ENCODE measurements at regions not wholly inside any gene's neighbourhood (a gene's known extent, or its start where the extent isn't known, plus 50 kb on each side); places are given as distances from the start of the nearest gene placed in this dataset.
"Not testable (repeated sequence)": the region's sequence is repeated elsewhere in the genome, so short reads cannot be mapped to it uniquely, and the experiment has no call there.

- DNase-seq = no peak
Measured at GRCh38 chr3:177688152-177688551, 490.9 kb upstream of the TBL1XR1 start.

DNA sequence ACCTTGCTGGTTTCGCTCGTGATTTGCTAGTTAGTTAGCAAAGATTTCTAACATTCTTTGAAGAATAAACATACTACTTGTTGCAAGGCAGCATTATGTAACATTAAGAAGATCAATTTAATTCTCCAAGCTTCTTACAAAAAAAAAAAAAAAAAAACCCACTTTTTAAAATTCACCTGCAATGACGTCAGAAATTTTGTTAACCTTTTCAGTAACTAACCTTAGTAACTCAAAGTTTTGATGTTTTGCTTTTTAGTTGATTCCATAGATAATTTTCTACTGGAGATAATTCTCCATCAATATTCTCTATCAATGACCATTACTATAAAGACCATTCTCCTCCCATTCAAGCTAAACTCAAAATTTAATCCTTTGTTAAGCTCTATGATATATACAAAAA lies 491.8 kb upstream of the TBL1XR1 start:
- no peak for DNase-seq

DNA sequence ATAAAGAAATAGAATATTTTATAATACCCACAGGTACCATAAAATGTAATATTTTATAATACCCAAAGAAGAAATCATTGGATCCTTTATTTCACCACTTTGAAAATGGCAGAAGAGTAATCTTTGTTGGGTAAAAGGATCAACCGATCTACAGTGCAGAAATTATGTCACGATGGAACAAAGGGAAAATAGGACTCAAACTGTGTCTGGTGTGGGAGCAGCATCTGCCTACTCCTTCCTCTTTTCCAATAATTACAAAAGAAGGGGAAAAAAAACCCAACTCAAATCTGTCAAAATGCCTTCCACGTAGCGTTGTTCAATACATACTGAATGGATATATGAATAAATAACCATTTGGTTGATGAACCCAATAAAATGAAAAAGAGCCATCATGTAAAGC lies 492.6 kb upstream of the TBL1XR1 start:
- no peak for DNase-seq

- DNase-seq = no peak
Measured at GRCh38 chr3:177690306-177690705, 493.0 kb upstream of the TBL1XR1 start.

GRCh38 chr3:177692304-177692975 lies 495.2 kb upstream of the TBL1XR1 start:
- DNase-seq = no peak

DNA sequence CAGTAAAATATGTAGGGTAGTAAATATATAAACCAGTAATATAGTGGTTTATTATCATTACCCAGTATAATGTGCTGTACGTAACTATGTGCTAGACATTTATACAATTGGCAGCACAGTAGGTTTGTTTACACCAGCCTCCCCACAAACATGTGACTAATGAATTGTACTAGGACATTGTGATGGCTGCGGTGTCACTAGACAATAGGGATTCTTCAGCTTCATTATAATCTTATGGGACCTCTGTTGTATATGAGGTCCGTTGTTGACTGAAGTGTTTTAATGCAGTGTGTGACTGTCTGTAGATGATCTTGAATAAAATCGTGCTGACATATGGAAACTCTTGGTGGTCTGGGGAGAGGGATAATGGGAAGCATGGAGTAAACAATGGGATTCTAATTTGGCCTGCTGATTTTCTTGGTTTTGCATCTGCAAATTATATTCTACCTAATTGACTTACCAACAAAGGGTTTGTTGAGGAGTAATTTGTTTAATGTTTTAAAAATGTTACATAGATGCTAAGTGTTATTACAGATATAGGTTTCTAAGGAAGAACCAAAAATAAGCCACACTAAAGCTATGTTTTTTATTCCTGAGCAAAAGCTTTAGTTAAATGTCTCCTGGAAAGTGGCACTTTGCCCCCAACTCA lies 496.5 kb upstream of the TBL1XR1 start:
- no peak for DNase-seq

DNA sequence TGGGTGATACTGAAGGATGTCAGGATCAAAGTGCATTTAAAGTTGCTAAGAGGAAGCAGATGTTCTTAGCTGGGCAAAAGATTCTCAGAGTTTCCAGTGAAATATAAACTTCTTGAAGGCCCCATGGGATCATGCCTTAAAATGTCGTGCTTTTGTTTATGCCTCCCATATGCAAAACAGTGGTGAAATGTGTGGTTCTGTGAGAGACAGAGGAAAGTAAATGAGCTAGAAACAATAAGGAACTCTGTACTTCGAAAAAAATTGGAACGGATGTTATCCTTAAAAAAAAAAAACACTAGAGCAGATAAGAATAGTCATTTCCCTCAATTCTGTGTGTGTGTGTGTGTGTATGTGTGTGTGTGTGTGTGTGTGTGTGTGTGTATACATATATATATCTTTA lies 497.0 kb upstream of the TBL1XR1 start:
- DNase-seq = no peak

GRCh38 chr3:177694951-177695350 lies 497.7 kb upstream of the TBL1XR1 start:
- no peak for DNase-seq

DNA sequence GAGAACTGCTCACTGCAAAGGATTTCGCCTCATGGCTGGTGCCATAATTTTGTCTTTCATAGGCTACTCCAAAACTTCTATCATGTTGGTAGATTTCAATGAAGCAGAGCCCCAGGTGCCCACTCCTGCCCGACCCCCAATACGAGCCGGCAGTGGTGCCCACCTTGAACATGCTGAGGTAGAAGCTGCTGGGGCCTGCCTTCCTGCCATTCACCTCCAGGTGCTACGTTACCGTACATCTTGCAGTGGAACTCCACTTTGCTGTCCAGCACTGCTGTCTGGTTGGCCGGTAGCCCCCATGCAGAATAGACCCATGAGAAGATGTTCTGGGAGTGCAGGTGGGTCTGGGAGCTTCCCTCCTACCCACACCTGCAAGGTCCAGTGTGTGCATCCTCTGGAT lies 502.8 kb upstream of the TBL1XR1 start:
- DNase-seq = no peak

DNA sequence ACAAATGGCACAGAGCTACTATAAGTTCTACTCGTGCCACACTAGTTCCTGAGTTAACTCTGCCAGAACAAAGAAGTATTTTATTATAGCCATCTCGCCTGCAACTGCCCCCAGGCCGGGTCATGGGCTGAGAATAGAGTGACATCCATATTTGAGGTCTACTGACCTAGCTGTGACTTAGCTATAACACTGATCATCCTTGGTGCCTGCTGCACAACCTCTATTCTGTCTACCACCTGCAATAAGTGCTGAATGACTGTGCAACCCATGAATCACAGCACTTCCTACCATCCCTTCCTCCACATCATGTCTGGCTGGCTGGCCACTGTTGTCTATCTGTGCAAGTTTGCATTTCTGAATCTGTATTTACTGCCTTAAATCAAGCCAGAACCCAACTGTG lies 506.5 kb upstream of the TBL1XR1 start:
- DNase-seq = no peak

GRCh38 chr3:177705976-177706823 lies 508.9 kb upstream of the TBL1XR1 start:
- DNase-seq = no peak

DNA sequence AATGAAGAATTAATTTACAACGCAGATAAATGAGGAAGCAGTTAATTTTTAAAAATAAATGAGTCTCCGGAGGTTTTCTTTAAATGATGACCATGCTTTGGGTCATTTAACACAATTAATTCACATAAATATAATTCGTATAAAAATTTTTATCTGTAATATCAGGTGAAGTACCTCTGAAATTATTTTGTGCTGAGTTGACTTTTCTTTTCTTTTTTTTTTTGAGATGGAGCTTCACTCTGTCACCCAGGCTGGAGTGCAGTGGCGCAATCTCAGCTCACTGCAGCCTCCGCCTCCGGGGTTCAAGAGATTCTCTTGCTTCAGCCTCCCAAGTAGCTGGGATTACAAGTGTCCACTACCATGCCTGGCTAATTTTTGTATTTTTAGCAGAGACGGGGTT lies 512.2 kb upstream of the TBL1XR1 start:
- DNase-seq = not testable (repeated sequence)

- DNase-seq = no peak
Measured at GRCh38 chr3:177710506-177710905, 513.2 kb upstream of the TBL1XR1 start.

DNA sequence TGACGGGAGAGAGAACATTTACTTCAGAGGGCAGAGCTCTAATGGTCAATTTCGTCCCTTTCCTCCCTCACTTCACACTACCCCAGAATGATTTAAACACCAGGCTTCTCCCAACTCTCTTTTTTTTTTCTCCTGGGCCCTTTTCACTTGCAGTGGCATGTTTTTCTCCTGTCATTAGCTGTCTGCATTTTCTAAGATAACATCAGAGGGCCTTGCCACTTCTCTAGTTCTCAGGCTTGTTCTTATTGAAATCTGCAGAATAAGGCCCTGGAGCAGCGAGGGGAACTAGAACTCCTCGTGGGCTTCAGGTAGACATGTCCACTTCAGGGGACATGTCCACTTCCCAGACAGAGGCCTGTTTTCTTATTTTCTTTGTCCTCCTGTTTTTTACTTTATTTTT lies 514.4 kb upstream of the TBL1XR1 start:
- DNase-seq = no peak

DNA sequence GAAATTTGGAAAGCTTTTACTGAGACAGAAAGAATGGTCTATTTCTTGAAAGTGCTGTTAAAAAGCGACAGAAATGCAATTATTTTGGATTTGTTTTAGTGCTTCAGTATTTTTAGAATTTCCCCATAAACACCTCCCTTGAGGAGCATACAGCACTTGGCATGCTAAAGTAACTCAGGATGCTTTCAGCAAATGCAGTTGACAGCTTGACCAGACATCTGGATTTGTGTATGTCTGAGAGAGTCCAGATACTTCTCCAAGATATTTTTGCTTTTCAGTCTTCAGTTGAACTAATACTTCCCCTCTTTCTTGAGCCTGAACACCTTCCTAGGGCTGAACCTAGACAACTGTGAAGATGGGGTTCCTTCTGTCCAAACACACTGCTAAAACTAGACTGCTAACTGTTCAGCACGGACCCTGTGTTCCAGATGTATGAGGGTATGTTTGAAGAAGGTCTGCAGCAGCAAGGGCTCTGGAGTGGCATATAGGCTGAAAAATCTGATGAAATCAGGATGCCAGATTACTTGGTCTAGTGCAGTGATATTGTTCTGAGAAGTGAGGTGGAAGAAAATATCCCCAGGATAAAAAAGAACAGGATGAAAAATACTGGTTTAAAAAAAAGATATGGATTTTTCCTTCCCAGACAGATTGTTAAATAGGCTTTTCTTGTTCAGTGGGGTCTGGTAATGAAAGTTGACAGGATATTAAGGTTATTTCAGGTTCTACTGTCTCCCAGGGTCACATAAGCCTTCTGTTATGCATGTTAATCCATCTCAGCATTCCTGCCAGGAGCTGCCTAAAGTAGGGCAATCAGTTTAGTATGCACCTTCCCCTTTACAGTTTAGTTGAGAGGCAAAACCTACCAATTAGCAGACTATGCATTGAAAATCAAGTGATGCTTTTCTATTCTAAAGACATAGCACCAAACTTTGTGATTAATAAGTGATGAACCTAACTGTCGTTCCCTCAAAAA lies 516.9 kb upstream of the TBL1XR1 start:
- DNase-seq = no peak

DNA sequence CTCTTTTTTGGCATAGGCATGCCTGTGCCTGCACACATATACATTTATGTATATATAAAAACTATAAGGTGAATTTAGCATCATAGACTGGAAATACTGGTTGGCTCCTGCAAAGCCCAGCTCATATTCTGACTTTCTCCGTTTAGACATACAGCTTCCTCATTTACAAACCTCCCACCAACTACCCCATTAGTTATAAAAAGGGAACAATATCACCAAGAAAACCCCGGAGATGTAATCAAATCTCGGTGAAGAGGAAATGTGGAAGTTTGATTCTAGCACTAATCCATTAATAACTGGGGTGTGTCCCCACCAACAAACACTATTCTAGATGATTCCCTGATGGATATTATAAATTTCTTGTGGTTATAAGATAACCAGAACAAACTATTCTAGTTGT lies 517.7 kb upstream of the TBL1XR1 start:
- DNase-seq = no peak

- DNase-seq = no peak
Measured at GRCh38 chr3:177715980-177716379, 518.7 kb upstream of the TBL1XR1 start.

DNA sequence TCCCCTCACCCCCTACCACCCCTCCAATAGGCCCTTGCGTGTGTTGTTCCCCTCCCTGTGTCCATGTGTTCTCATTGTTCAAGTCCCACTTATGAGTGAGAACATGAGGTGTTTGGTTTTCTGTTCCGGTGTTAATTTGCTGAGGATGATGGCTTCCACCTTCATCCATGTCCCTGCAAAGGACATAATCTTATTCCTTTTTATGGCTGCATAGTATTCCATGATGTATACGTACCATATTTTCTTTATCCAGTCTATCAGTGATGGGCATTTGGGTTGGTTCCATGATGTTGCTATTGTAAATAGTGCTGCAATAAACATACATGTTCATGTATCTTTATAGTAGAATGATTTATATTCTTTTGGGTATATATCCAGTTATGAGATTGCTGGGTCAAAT lies 523.6 kb upstream of the TBL1XR1 start:
- DNase-seq = not testable (repeated sequence)

GRCh38 chr3:177721864-177722785 lies 524.8 kb upstream of the TBL1XR1 start:
- no peak for DNase-seq

DNA sequence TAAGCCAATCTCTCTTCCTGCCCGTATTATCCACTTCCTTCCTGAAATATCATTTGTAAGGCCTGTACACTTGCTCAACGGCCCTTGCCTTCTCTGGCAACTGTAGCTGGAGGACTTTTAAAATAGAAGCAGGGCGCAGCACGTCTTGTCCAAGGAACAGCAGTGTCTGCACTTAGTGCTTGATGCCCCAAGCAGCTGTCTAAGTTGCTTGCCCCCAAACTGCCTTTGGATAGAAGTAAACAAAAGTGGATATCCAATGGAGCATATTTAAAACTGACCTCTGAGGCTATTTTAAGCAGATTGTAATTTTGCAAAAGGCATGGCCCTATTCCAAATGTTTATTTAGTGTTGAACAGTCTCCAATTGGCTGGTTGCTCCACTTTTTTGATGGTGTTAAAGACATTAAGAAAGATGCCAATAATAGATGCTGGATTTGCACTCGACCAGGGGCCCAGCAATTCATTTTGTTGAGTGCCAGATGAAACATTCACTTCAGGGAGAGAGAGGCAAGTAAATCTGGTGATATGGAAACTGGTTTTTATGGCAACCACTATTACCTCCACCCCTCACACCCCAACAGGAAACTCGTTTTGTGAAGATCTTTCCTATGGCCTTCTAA lies 526.8 kb upstream of the TBL1XR1 start:
- DNase-seq = no peak

GRCh38 chr3:177725165-177725564 lies 527.9 kb upstream of the TBL1XR1 start:
- DNase-seq = no peak

Measured in stimulated activated CD4-positive, alpha-beta T cell treated with anti-CD3 and anti-CD28 coated beads, Interleukin-4, amount 100 ng/mL, for 4 hours (primary cell).